OCI-LY7 (cell line): ENCODE measurements at regions not wholly inside any gene's neighbourhood (a gene's known extent, or its start where the extent isn't known, plus 50 kb on each side); places are given as distances from the start of the nearest gene placed in this dataset.

Source experiments
- BruUV-seq: library from RNA; stranded (reverse); fragments of 400-500 nt; replicated peaks from 2 replicates; lab custom pipeline; 2021; lab: Mats Ljungman, UMichigan
- CTCF ChIA-PET: fragments of 300-600 bp; sonication (Branson Sonifier 250); formaldehyde crosslinking; loops from one replicate; lab custom pipeline; 2022; ENCODE audit warnings: antibody characterized with exemption; ENCODE audit not compliant: unreplicated experiment; lab: Charles Lee
- POLR2A ChIA-PET: fragments of 300-600 bp; sonication (Branson Sonifier 250); formaldehyde crosslinking; loops from one replicate; lab custom pipeline; 2022; ENCODE audit warnings: antibody characterized with exemption; lab: Charles Lee
- DNase-seq: peaks from one replicate; pipeline ENCODE4 v3.0.0-alpha.2; 2015; ENCODE audit warnings: low spot score
- H2AFZ ChIP-seq: fragments of 200-600 bp; sonication (generic), shearing (Covaris generic); 2 replicates; pipeline ENCODE4 v1.6.1; 2014; ENCODE audit warnings: mild to moderate bottlenecking, antibody characterized with exemption, low read length, moderate library complexity
- H3K27ac ChIP-seq: fragments of 200-600 bp; sonication (generic); 2 replicates; pipeline ENCODE4 v1.5.1; 2014; ENCODE audit warnings: mixed run types, low read depth, mild to moderate bottlenecking, moderate library complexity, low read length, inconsistent platforms; ENCODE audit not compliant: poor library complexity, severe bottlenecking
- H3K36me3 ChIP-seq: fragments of 200-600 bp; sonication (generic); 2 replicates; pipeline ENCODE4 v1.6.1; 2014; ENCODE audit warnings: mild to moderate bottlenecking, antibody characterized with exemption, low read length, moderate library complexity, mixed read lengths; ENCODE audit not compliant: insufficient read depth
- H3K4me1 ChIP-seq: fragments of 200-600 bp; sonication (generic); 2 replicates; pipeline ENCODE4 v1.5.1; 2014; ENCODE audit warnings: mild to moderate bottlenecking, low read length; ENCODE audit not compliant: insufficient read depth, poor library complexity, severe bottlenecking
- H3K4me2 ChIP-seq: fragments of 200-600 bp; sonication (generic); 2 replicates; pipeline ENCODE4 v1.6.1; 2014; ENCODE audit warnings: mild to moderate bottlenecking, low read length
- H3K4me3 ChIP-seq: fragments of 200-600 bp; sonication (generic); 2 replicates; pipeline ENCODE4 v1.5.1; 2014; ENCODE audit warnings: mild to moderate bottlenecking, low read depth, low read length; ENCODE audit not compliant: poor library complexity, severe bottlenecking
- H3K79me2 ChIP-seq: fragments of 200-600 bp; sonication (generic); 2 replicates; pipeline ENCODE4 v1.6.1; 2016; ENCODE audit warnings: low read depth, mild to moderate bottlenecking, low read length, moderate library complexity, mixed read lengths; ENCODE audit not compliant: insufficient read depth
- H3K9me2 ChIP-seq: fragments of 200-600 bp; sonication (generic); 2 replicates; pipeline ENCODE4 v1.6.1; 2016; ENCODE audit warnings: mild to moderate bottlenecking, low read length, mixed read lengths; ENCODE audit not compliant: insufficient read depth
- H3K9me3 ChIP-seq: fragments of 200-600 bp; sonication (generic); 2 replicates; pipeline ENCODE4 v1.6.1; 2014; ENCODE audit warnings: mild to moderate bottlenecking, mixed run types, low read length, mixed read lengths
- H4K20me1 ChIP-seq: fragments of 200-600 bp; sonication (generic); 2 replicates; pipeline ENCODE4 v1.6.1; 2014; ENCODE audit warnings: mild to moderate bottlenecking, antibody characterized with exemption, low read length, moderate library complexity, mixed read lengths; ENCODE audit not compliant: insufficient read depth
- CTCF ChIP-seq: fragments of 200-600 bp; sonication (generic); conservative IDR thresholded peaks from 2 replicates; pipeline ENCODE4 v1.5.1; 2014; ENCODE audit warnings: mild to moderate bottlenecking, antibody characterized with exemption, low read length, moderate library complexity, mixed read lengths
- EZH2phosphoT487 ChIP-seq: fragments of 200-600 bp; sonication (generic); IDR thresholded peaks from 2 replicates; pipeline ENCODE4 v1.6.1; 2018; ENCODE audit warnings: low read depth, borderline replicate concordance, mild to moderate bottlenecking, mixed run types, antibody characterized with exemption, low read length, moderate library complexity, mixed read lengths
- intact Hi-C: fragments of 100-400 bp; cut with micrococcal nuclease; formaldehyde crosslinking; loops from one replicate; pipeline ENCODE4 v1.10.0; 2022; ENCODE audit not compliant: unreplicated experiment

GRCh38 chr7:79785556-79785955 is 332.1 kb upstream of the MAGI2 start:
- Histone ChIP-seq H3K27ac (no peak overlapping the region), H3K9me3 (no peaks in the 10 kb centered on the region), H3K4me2 (no peak overlapping the region), H3K79me2 (no peaks in the 10 kb centered on the region), H3K4me3 (no peak overlapping the region), H3K9me2 (no peaks in the 10 kb centered on the region), H4K20me1 (no peaks in the 10 kb centered on the region), H3K4me1 (no peaks in the 10 kb centered on the region), H2AFZ (no peak overlapping the region), H3K36me3 (no peaks in the 10 kb centered on the region)
- BruUV-seq, result no TSS peak
- POLR2A ChIA-PET, result interaction anchor here (0.7 kb wide), 1 partner anchor 1192 kb away, joined by 3 read pairs; no protein-coding TSS in a partner anchor
- no peak for DNase-seq
- intact Hi-C loops, result no loop called here
- CTCF ChIA-PET, result no interaction called here
- TF ChIP-seq EZH2phosphoT487 (no peak), CTCF (no peak)

- H3K9me2 ChIP-seq, result no peaks in the 10 kb centered on the region
- intact Hi-C loops, result no loop called here
- H3K79me2 ChIP-seq, result no peaks in the 10 kb centered on the region
Observed at GRCh38 chr7:79782906-79783305, 329.4 kb upstream of the MAGI2 start.

GRCh38 chr7:79782256-79782655 is 328.8 kb upstream of the MAGI2 start:
- intact Hi-C loops, result no loop called here

More at GRCh38 chr7:79782906-79783305, 329.4 kb upstream of the MAGI2 start:
- Histone ChIP-seq H3K4me3 (no peak overlapping the region), H3K4me1 (no peaks in the 10 kb centered on the region), H4K20me1 (no peaks in the 10 kb centered on the region), H3K4me2 (no peak overlapping the region), H2AFZ (no peak overlapping the region), H3K9me3 (no peaks in the 10 kb centered on the region), H3K27ac (no peak overlapping the region), H3K36me3 (no peaks in the 10 kb centered on the region)
- DNase-seq, result no peak
- CTCF ChIA-PET, result no interaction called here
- no TSS peak for BruUV-seq
- POLR2A ChIA-PET, result interaction anchor here (0.9 kb wide), 1 partner anchor 193 kb away, joined by 3 read pairs; no protein-coding TSS in a partner anchor
- TF ChIP-seq CTCF (no peak), EZH2phosphoT487 (no peak)

More at GRCh38 chr7:79782256-79782655, 328.8 kb upstream of the MAGI2 start:
- H3K4me3 ChIP-seq, result no peak overlapping the region
- H3K9me3 ChIP-seq, result no peaks in the 10 kb centered on the region
- H3K27ac ChIP-seq, result no peak overlapping the region
- no peaks in the 10 kb centered on the region for H3K9me2 ChIP-seq
- no peaks in the 10 kb centered on the region for H3K36me3 ChIP-seq
- H4K20me1 ChIP-seq, result no peaks in the 10 kb centered on the region
- BruUV-seq, result no TSS peak
- H3K79me2 ChIP-seq, result no peaks in the 10 kb centered on the region
- no peaks in the 10 kb centered on the region for H3K4me1 ChIP-seq
- ChIA-PET CTCF (no interaction called here), POLR2A (no interaction called here)
- no peak overlapping the region for H3K4me2 ChIP-seq
- H2AFZ ChIP-seq, result no peak overlapping the region
- TF ChIP-seq EZH2phosphoT487, result no peak
- TF ChIP-seq CTCF, result no peak
- no peak for DNase-seq
